CD4-positive, alpha-beta T cell treated with Interleukin-1 beta for 1 hour (primary cell): ENCODE measurements at regions not wholly inside any gene's neighbourhood (a gene's known extent, or its start where the extent isn't known, plus 50 kb on each side); places are given as distances from the start of the nearest gene placed in this dataset.

Experiments
- DNase-seq, 2 donors: peaks; one replicate each; pipeline ENCODE4 v3.0.0-alpha.2; 2020 to 2022

DNA sequence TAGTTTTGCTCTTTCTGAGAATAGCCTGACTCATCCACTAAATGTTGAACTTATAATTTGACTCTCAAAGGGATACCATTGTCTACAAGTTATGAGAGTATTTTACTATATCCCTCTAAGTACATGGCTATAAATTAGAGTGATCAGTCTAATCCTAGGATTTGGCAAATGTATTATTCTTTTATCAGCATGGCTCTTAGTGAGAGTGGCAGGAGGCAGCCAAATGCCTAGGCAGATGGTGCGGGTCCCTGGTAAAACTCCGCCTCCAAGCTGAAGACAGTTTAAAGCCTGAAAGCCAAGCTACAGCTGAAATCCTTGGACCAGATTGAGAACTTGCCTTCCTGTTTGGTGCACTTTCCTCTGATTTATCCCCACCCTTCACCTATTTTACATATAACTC lies 631.8 kb downstream of the SQOR start:
- no peak for DNase-seq

DNA sequence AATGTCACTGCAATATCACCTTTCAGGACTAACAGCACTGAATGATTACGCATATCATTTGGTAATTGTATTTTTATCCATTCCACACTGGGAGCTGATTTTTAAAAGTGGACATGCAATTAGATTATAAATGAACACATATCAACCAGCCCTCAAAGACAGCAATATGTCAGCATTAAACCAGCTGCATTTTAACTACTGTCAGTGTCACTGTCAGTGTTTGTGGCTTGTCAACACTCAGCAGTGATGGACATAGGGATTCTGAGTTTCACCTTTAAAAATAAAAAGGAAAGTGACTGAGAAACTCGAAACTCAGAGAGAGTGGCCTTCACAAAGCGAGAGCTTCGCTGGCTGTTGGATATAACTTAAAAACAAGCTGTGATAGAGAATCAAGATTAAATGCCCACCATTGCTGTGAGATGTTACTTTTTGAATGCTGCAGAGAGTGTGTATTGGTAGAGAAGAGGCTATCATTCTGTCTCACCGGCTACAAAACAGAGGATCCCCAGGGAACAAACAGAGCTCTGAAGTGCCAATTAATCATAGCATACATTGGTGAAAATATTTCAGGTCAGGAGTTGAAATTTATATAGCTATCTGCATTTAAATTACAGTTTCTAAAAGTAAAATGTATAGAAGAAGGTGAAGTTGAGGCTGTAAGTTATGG lies 635.8 kb downstream of the SQOR start:
- no peak for DNase-seq

DNA sequence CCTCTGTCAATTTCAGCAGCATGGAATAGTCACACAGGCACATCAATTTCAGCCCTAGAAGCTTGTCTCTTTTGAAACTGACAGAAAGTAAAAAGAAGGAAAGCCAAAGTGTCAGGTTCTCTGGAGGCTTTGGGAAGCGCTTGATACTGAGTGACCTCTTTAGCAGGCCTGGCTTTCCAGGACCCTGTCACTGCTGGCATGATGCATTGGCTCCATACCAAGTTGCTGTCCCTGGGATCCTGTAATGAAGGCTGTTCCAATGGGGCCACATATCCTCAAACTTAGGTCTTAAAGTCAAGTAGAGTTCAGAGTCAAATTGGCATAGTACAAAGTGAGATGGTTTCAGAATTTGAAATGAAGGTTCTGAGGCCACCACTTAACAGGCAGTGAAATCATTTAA lies 640.9 kb downstream of the SQOR start:
- DNase-seq = no peak

DNA sequence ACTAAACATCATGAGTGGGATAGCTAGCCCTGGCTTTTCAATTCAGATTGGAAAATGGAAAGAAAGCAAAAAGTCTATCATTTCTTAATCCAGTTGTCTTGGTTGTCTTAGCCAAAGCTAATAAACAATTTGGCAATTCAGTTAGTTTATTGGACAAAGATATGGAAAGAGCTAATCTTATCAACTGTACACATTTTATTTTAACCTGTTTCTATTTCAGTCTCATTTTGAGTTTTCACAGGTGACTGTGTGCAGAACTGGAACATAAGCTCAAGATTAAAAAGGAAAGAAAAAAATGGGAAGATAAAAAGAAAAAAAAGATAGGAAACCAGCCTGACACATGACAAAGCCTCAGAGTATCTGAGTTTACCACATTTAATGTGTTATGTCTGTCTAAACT lies 642.6 kb downstream of the SQOR start:
- DNase-seq = no peak

DNA sequence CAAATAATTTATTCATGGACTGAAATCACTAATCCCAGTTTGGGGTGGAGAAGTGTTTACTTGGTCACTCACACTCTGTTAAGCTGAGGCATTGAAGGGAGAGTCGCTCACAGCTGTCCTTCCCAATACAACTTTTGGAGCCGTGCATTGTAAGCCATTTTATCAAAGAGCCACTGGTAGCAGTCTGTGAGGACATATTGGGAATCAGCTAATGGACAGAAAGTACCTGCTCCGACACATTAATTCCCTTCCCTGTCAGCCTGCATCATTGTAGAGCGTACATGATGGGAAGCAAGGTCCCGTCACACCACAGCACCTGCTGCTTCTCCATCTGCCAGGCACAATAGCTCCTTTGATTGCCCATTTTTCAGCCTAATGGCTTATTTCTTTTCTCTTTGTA lies 643.2 kb downstream of the SQOR start:
- no peak for DNase-seq

DNA sequence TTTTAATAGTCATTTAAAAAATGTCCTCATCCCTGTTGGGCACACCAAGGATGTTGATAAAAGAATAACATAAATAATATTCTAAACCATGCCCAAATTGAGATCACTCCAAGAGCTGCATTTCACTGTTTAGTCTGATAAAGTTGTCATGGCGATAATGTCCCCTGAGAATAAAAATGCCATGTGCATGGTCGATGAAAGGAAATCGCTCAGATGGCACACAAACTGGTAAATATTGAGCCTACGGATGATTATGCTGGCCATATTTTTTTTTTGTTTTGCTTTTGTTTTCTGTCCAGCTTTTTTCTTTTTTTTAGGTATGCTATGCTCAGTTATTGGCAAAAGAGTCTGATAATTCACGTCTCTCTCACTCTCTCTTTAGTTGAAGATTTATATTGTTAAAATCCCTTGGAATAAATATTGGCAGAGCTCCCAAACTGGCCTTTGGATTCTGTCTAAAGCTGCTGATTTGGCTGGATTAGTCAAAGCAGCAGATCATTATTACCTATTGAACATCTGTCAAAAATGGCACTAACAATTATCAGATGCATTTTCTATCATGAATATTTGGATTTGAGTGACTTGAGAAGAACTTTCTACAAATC lies 643.8 kb downstream of the SQOR start:
- no peak for DNase-seq

DNA sequence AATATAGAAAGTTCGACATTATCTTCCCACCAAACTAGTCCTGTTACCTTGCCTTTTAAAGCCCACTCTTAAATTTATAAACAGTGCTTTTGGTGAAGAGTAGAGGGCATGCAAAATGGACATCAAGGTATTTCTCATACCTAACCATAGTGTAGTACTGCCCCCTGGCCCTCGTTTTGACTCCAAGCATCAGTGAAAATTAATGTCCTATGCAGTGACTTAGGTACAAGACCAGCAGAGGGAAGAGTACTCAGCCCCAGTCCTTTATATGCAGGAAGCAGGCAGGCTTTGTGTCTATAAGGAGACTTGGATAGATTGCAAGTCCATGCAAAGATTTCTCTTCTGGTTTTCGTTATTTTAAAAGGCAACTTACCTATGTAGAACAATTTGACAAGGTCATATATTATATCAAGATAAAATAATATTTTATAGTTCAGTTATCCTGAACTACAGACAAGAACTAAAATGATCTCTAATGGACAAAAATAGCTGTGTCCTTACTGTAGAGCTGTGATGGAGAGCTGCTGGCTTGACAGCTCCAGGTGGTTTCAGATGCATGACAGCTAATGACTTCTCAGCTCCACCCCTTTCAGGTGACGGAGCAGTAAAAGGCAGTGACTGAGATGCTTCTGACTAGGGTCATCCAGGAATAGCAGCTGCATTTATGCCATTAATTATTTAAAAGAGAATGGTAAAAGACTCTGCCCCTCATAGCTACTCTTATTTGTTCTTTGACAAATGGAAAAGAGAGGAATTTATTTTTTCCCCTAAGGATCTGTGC lies 646.1 kb downstream of the SQOR start:
- DNase-seq = no peak

DNA sequence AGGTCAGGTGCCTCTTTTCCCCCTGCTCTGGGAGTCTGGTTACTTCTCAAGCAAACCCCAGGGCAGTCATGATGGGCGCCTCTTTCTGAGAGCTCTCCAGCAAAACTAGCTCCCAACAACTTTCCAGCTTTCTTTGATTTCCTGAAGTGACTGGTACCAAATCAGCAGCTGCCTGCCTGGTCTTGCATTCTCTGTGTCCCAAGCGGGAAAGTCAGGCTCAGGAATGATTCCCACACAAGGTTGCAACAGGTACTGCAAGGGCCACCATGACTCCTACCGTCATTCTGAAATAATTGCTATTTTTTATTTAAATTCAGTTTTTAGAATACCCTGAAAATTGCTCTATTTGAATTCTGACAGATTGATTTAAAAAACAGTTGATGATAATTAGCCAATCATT lies 658.7 kb downstream of the SQOR start:
- no peak for DNase-seq

DNA sequence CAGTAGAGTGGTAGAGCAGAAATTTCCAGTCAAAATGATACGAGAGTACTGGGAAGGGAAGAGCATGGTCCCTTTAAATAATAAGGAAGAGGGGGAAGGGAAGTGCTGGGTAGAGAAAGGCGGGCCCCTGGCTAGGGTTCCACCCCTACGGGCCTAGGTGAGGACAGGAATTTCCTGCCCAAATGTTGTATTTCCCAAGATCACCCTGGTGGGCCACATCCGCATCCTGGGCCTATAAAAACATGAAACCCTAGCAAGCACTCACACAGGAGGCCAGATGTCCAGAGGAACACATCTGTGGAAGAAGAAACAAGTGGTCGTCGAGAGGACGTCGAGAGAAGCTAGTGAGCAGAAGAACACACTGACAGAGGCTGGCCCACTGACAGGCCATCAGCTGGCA lies 661.2 kb downstream of the SQOR start:
- no peak for DNase-seq

DNA sequence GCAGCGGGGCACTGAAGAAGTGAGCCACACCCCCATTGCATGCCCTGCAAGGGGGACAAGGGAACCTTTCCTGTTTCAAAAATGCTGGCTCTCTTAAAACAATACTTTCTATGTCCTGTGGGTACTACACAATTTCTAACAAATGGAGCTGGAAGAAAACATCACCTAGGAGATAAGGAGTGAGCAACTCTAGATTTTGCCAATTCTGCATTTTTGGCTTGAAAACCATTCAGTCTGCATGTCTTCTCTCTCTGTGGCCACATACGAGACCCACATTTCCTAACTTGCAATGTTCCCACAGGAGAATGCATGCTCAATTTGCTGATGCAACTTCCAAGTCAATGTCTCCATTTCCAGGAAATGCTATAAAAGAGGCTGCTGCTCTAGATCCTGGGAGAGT lies 662.0 kb downstream of the SQOR start:
- DNase-seq = no peak

DNA sequence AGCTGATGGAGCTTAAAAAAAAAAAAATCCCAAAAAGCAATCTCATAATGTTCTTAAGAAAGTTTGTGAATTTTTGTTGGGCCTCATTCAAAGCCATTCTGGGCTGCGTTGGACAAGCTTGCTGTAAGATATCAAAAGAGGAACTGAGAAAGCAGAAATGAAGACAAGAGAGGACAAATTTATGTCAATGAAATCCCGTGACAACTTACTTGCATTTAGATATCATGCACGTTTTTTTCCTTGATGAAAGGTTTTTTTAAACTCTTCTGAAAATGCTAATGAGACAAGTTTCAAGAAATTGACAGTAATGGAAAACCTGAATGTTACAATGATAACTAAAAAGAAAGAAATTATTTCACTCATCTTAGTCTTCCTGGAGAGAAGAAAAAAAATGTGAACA lies 662.9 kb downstream of the SQOR start:
- no peak for DNase-seq

DNA sequence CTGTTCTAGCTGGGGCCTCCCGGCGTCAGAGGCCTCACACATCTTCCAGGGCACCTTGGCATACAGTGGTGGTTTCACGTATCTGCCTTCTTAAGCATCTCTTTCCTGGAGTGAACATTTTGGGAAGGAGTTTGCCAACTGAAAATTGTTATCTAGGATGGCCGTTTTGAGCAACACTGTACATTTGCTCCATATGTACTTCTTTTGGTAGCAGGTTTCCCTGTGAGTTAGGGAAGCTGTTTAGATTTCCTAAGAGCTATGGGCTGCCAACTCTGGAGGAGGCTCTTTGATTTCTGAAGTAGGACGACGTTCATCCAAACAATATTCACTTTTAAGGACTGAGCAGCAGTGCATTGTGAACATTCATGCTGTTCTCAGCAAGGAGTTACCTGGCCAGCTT lies 665.9 kb downstream of the SQOR start:
- no peak for DNase-seq

DNA sequence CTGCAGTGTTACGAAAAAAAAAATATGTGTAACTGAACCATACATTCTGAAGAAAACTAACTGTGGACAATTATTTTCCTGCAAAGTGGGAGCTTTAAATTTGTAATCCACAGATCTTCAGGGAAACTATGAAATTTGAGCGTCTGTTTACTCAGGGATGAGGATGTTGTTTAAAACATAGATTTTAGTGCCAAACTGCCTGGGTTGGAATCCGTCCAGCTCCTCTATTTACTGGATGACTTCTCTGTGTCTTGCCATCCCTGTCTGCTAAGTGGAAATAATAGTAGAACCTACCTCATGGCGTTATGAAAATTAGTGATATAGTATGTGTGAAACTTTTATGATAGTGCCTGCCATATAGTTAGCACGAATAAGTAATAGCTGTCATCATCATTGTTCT lies 666.5 kb downstream of the SQOR start:
- DNase-seq = no peak

DNA sequence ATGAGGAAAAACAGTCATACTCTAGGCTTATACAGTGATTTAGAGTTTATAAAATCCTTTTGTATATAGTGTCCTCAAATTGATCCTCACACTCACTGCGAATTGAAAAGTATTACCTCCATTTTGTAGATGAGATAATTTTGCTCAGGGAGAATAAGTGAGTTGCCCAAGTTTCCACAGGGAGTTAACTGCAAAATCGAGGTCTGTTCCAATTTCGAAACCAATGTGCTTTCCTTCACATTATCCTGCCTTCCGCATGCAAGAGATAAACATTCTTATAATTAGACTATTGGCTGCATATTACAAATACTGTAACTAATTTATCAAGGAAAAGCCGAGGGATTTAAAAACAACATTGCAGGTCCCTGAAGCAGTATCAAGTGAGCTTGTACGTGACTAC lies 667.0 kb downstream of the SQOR start:
- DNase-seq = no peak

DNA sequence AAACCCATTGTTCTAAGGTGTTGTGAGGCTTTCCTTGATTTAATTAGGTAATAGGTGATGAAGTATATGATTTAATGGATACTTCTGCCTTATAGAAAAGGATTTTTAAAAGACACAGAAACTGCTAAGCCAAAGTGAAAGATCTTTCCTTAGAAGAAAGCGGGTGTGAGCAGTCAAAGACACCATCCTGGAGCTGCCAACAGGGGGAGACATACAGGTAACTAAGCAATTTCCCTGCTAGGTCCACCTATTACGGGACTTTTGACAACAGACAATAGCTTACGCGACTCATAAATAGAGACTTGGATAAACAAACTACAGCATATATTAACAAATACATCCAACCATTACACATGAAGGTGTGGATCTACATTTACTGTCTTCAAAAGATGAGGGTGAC lies 669.5 kb downstream of the SQOR start:
- no peak for DNase-seq

DNA sequence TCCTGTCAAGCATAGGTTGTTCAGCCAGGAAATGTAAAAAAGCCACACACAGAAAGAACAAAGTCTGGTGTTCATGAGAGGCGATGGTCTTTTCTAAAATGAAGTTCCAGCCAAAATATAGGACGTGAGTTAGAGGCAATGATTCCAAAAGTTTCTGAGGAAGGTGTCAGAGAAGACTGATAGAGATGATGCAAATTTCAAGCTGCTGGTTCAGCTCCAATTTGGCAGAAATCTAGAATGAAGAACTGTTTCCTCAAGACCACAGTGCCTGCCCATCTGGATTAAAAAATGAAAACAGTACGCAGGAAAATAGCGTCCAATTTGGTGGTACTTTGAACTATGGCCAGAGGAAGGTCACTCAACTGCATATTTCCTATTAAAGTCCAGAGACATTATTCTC lies 672.9 kb downstream of the SQOR start:
- no peak for DNase-seq

DNA sequence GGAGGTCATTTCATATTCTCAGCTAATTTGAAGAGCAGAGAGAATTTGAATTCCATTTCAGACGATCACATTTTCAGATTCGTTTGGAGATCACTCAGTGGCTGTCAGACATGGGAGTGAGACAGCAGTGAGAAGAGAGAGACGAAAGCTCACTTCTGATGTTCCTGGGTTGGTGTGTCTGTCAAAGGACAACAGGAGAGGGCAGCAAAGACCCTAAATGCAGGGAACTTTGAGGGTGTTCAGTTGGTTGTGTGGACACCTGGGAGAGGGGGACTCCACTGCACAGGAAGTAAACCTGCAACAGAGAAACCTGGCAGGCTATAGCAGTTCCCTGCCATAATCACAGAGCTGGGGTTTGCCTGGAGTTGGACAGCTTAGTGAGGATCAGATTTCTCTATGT lies 675.1 kb downstream of the SQOR start:
- DNase-seq = no peak

DNA sequence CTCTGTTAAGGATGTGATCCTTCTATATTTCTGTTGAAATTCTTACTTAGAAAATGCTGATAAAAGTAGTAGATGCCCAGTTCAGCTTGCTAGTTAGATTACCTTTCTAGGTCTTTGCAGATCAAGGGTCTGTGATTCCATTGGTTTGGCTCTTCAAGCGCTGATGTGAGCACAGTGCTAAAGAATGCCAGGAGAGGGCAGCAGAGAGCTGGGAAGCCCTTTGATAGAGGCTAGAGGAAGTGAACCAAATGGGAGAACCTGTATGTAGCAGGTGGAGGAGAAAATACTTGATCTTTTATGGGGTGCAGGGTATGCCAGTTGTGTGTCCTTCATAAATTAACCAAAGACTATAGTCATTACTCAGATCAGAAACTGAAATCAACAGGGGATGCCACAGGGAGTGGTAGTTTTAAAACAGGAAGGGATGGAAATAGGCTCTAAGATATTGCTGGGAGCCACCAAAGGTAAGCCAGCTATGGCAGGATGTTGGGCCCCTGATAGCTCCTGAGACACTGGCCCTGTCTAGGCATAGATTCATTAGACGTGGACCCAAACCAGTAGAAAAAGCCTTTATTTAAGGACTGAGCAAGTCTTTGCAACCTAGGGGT lies 677.4 kb downstream of the SQOR start:
- DNase-seq = peak; percentile 13 to 31

DNA sequence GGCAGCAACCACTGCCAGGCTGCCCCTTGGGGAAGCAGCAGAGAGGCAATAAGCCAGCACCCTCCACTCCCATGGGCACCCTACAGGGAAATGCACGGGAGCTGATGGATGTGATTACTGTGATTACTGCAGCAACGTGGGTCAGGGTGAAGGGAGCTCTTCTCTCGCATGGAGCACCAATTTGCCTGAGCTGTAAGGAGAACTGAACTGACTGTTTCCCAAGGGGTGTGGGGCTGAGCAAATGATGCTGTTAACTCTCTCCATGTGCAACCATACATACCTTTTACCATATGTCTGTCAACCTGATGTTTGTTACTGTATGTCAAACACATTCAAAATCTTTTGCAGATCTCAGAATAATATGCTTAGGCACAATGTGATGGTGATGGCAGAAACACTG lies 680.6 kb downstream of the SQOR start:
- DNase-seq = no peak

DNA sequence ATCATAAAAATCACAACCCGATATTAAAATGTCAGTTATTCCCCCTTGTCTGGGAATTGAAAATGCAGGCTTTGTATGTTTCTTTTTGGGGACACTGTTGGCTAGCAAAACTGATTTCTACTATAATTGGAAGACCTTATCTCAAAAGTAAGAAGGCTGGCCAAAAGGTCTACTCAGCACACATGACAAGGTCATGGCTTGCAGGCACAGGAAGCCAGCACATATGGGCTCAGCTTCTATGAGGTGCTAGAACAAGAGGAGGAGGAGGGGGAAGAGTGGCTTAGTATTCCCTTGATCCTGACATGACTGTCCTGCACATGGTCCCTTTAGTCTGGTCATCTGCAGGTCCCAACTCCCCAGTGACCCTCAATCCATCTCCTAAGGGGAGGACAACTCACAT lies 681.2 kb downstream of the SQOR start:
- DNase-seq = no peak

DNA sequence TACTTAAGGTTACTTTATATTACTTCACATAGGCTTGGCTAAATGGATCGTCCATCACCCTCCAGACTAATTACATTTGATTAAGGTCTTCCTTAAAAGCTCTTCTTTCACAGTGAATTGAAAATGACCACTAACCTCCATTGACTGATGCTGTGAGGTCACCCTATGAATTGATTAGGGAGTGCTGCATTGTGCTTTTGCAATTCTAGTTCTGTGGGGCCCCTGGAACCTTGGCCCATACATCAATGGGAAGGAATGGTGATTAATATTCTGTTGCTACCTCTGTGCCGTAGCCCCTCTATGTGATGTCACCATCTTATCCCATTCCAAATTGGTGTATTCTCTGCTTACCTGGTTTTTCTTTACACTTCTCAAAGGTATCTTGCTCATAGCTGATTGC lies 682.2 kb downstream of the SQOR start:
- no peak for DNase-seq

DNA sequence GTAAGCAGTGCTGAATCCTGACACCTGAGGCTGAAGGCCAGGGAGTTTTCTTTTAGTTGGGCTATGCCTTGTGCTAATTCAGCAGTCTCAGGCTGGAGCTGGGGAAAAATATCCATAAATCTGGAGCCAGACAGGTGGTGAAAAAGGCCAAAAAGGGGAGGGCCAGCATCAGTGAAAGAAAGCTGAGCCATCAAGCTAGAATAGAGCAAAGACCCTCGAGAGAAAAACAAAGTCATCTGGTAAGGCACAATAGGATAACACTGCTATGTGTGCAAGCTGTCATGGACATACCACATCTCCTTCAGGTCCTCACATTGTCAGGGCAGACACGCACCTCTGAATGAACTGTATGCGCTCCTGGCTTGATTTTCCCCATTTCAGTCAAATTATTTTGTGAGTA lies 687.9 kb downstream of the SQOR start:
- no peak for DNase-seq

DNA sequence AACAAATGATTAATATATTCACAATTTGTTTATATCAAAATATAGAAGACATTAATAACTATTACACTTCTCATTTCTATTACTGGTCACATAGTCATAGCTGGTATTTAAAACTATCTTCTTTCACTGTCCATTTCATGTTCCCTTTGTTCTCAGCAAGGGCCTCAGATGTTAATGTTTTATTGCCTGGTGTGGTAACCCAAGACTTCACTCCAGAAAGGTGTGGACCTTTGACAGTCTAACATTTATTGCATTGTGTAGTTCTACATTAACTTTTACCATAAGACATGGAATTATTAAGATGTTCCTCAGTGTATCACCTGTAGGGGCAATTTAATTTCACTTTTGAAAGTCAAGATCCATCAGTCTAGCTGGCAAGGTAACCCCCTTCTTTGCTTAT lies 691.3 kb downstream of the SQOR start:
- no peak for DNase-seq

DNA sequence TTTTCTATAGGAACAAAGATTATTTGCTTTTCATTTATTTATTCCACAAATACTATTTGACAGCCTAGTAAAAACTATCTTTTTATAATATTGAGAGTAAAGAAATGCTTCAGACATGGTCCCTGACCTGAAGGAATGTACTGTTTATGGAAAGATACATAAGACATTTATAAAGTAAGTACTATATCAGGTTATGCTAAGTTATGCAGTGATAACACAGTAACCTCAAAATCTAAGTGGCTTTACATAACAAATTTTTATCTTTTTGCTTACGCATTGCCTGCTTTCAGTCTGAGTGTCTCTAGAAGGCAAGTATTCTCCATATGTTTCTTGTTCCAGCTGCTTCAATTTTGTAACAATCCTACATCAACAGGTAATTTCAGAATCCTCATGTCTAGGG lies 694.0 kb downstream of the SQOR start:
- DNase-seq = no peak
